Pancreas (tissue), 10 donors: ENCODE measurements at regions not wholly inside any gene's neighbourhood (a gene's known extent, or its start where the extent isn't known, plus 50 kb on each side); places are given as distances from the start of the nearest gene placed in this dataset.

Source experiments
- ATAC-seq, 4 donors: fragments of 200-7000 bp; cut with Tn5 transposase; one replicate each; pipeline versions ENCODE4 v1.8.0 to v1.9.1; 2020; ENCODE audit warnings: mild to moderate bottlenecking in 4 of 4, moderate library complexity in 4 of 4
- DNase-seq, 6 donors: peaks; one replicate each; pipeline ENCODE4 v3.0.0-alpha.2; 2020
- FAIRE-seq: peaks from 2 replicates; lab custom pipeline; 2012; peaks lifted over from hg19 to GRCh38; lab: Jason Lieb, UNC
- H3K27ac ChIP-seq, 4 donors: fragments of 200-600 bp; sonication (generic); 1 replicate in 3 of 4; 2 replicates in 1 of 4; pipeline versions ENCODE4 v1.5.0 to v1.8.0; 2020
- H3K27me3 ChIP-seq, 4 donors: fragments of 200-600 bp; one replicate each; pipeline ENCODE4 v1.8.0; 2021
- H3K36me3 ChIP-seq, 3 donors: fragments of 200-600 bp; sonication (generic) in 1 of 3; one replicate each; pipeline versions ENCODE4 v1.5.0 to v1.8.0; 2020 to 2021
- H3K4me1 ChIP-seq, 3 donors: fragments of 200-600 bp; one replicate each; pipeline ENCODE4 v1.8.0; 2021
- H3K4me3 ChIP-seq, 4 donors: fragments of 200-600 bp; sonication (generic) in 2 of 4; one replicate each; pipeline versions ENCODE4 v1.5.0 to v1.8.0; 2020 to 2021
- H3K9me3 ChIP-seq, 4 donors: fragments of 200-600 bp; one replicate each; pipeline ENCODE4 v1.8.0; 2021
- CTCF ChIP-seq, 4 donors: fragments of 200-600 bp; sonication (generic) in 3 of 4; IDR thresholded peaks; one replicate each; pipeline versions ENCODE4 v1.5.0 to v1.8.0; 2021; ENCODE audit warnings: antibody characterized with exemption in 4 of 4
- WGBS, 2 donors: extraction: QIAGEN DNeasy Blood & Tissue Kit; methylation state at CpG; one replicate each; pipeline ENCODE4 v1.1.7; 2013; 5-methylcytosine and 5-hydroxymethylcytosine counted together
- intact Hi-C, 3 donors: fragments of 100-400 bp; cut with DNase I; formaldehyde crosslinking; loops; one replicate each; pipeline versions ENCODE4 v1.11.1 to v1.14.2; 2022
- donor health status: healthy with polysubstance abuse.
- donor health status: DM: no; HTN: no; CAD: no; lungs with moderate emphysema.
- donor health status: DM: no; HTN: no; CAD: no.
- donor health status: control.
- donor health status: control.
- donor health status: Bipolar disorder and iron deficiency.
- donor health status: DM: yes; HTN: yes; CAD: no.
- donor health status: DM: no; HTN: no; CAD: no.
- donor health status: DM: no; HTN: no; CAD: no.
- donor health status: DM: yes; HTN: yes; CAD: no.

DNA sequence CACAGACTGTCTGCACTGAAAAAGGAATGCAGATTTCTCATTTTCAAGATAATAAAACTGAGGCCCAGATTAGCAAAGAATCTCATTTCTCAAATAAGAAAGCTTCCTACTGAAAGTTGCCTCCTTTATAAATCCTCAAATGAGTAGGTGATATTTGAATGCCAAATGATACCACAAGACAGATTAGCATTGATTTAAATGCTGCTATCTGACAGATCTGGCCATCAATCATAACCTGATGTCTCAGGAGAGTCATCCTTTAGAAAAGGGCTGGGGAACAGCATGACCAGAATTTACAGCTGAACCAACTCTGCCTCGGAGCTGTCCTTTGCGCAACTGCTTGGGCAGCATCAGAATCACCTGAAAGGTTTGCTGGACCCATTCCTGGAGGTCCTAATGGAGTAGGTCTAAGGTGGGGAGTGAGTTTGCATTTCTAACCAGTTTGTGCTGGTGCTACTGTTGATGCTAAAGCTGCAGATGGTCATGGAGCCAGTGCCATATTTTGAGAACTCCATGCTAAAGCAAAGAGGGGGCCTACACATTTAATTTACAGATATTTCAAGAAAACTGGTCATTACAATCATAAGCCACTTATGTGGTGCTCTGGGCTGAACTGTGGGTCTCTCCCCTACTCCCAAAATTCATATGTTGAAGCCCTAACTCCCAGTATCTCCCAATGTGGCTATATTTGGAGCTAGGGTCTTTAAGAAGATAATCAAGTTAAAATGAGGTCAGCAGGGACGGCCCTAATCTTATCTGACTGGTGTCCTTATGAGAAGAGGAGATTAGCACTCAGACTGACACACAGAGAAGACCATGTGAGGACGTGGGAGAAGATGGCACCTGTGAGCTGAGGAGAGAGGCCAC lies 295.5 kb upstream of the JARID2 start:
- ATAC-seq (no peak), FAIRE-seq (no peak), DNase-seq (no peak)
- intact Hi-C loops = no loop called here
- Histone ChIP-seq H3K36me3 (no peaks in the 10 kb centered on the region), H3K4me3 (no peak overlapping the region), H3K27ac (no peak overlapping the region), H3K27me3 (no peaks in the 10 kb centered on the region), H3K4me1 (no peaks in the 10 kb centered on the region), H3K9me3 (no peaks in the 10 kb centered on the region)
- WGBS, 2 donors = 64 to 70% methylated on average over 4 of the region's 4 CpGs
- no peak for TF ChIP-seq CTCF (IDR thresholded peaks at IDR 0.05)

- H3K36me3 ChIP-seq = no peaks in the 10 kb centered on the region
- ATAC-seq (no peak), FAIRE-seq (no peak), DNase-seq (no peak)
- no peaks in the 10 kb centered on the region for H3K27me3 ChIP-seq
- no peak overlapping the region for H3K27ac ChIP-seq
- H3K4me1 ChIP-seq = no peaks in the 10 kb centered on the region
- TF ChIP-seq CTCF (IDR thresholded peaks at IDR 0.05) = no peak
- intact Hi-C loops = no loop called here
- no peaks in the 10 kb centered on the region for H3K9me3 ChIP-seq
- WGBS, 2 donors = 85 to 86% methylated on average over 2 of the region's 2 CpGs
- H3K4me3 ChIP-seq = no peak overlapping the region
Measured at GRCh38 chr6:14950970-14951276, 294.9 kb upstream of the JARID2 start.

- Histone ChIP-seq H3K4me3 (no peak overlapping the region), H3K27ac (no peak overlapping the region), H3K36me3 (no peaks in the 10 kb centered on the region), H3K4me1 (no peaks in the 10 kb centered on the region), H3K27me3 (no peaks in the 10 kb centered on the region), H3K9me3 (no peaks in the 10 kb centered on the region)
- intact Hi-C loops = no loop called here
- FAIRE-seq = no peak
- no peak for TF ChIP-seq CTCF (IDR thresholded peaks at IDR 0.05)
- ATAC-seq = no peak
- DNase-seq = no peak
- WGBS, 2 donors = 17 to 30% methylated on average over 1 of the region's 1 CpG
Measured at GRCh38 chr6:14951704-14952103, 294.2 kb upstream of the JARID2 start.

DNA sequence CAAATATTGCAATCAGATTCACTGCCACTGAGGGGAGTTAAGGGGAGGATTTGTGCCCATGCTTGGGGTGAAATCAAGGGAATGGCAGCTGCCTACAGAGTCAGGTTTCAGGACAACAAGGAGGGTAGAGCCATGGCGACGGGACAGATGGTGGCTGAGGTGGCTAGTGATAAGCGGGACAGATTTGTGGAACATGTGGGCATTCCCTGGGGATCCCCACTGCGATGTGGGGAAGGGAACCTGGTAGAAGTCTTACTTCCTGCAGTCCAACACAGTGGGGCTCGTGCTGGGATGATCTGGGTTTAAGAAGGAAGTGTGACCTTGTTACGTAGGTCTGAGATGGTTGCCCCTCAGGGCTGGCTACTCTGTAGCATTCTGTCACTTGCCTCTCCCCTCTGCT lies 292.0 kb upstream of the JARID2 start:
- no peaks in the 10 kb centered on the region for H3K36me3 ChIP-seq
- H3K9me3 ChIP-seq = no peaks in the 10 kb centered on the region
- no peaks in the 10 kb centered on the region for H3K4me1 ChIP-seq
- no peak overlapping the region for H3K4me3 ChIP-seq
- DNase-seq = no peak
- intact Hi-C loops = no loop called here
- FAIRE-seq = no peak
- 80 to 87% methylated on average over 6 of the region's 6 CpGs for WGBS, 2 donors
- no peak for TF ChIP-seq CTCF (IDR thresholded peaks at IDR 0.05)
- H3K27me3 ChIP-seq = no peaks in the 10 kb centered on the region
- H3K27ac ChIP-seq = no peak overlapping the region
- no peak for ATAC-seq

DNA sequence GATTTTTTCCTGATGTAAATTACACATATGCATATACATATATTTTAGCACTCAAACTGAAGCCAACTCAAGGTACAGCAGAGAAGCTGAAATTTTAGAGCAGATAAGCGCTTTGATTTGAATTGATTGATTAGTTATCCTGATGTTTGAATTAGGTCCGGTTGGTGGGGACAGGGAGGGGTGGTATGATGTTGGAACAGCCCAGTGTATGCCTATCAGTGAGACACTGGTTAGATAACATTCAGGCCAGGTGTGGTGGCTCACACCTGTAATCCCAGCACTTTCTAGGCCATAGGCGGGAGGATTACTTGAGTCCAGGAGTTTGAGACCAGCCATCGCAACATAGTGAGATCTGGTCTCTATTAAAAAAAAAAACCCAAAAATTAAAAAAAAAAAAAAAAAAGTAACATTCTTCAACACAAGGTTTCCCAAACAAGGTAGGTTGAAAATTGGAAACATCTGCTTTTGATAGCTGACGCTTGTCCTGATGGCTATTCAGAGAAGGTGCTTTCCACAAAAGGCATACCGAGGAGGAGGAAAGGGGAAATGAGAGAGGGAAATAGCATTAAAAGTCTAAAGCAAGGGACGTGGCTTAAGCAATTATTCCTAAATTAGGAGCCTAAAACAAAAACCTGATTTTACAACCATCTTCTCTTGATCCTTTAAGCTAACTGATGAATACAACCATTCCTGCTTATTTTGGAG lies 288.4 kb upstream of the JARID2 start:
- TF ChIP-seq CTCF (IDR thresholded peaks at IDR 0.05) = no peak
- H3K9me3 ChIP-seq = no peaks in the 10 kb centered on the region
- H3K27me3 ChIP-seq = no peaks in the 10 kb centered on the region
- H3K4me1 ChIP-seq = no peaks in the 10 kb centered on the region
- WGBS, 2 donors = 65% methylated on average over 7 of the region's 7 CpGs
- ATAC-seq = no peak
- FAIRE-seq = no peak
- DNase-seq = no peak
- intact Hi-C loops = no loop called here
- H3K4me3 ChIP-seq = no peak overlapping the region
- H3K27ac ChIP-seq = no peak overlapping the region
- H3K36me3 ChIP-seq = no peaks in the 10 kb centered on the region
